Neural progenitor cell (in vitro differentiated cells): ENCODE measurements at regions not wholly inside any gene's neighbourhood (a gene's known extent, or its start where the extent isn't known, plus 50 kb on each side); places are given as distances from the start of the nearest gene placed in this dataset.

ENCODE experiments used
- CTCF ChIP-seq: fragments of 200-600 bp; sonication (generic); IDR thresholded peaks from 2 replicates; pipeline ENCODE4 v1.5.1; 2017; ENCODE audit warnings: antibody characterized with exemption, mild to moderate bottlenecking
- EZH2phosphoT487 ChIP-seq: fragments of 200-600 bp; sonication (generic); IDR thresholded peaks from 2 replicates; pipeline ENCODE4 v1.6.1; 2017; ENCODE audit warnings: antibody characterized with exemption

- TF ChIP-seq CTCF (no peak), EZH2phosphoT487 (no peak)
These were observed 253.5 kb upstream of the ATP10B start for GRCh38 chr5:161105525-161105924.
